Fibroblast of peridontal ligament (primary cell): ENCODE measurements at regions not wholly inside any gene's neighbourhood (a gene's known extent, or its start where the extent isn't known, plus 50 kb on each side); places are given as distances from the start of the nearest gene placed in this dataset.

Experiments used
- DNase-seq: peaks from one replicate; pipeline ENCODE4 v3.0.0-alpha.2; 2010; ENCODE audit errors: extremely low read depth

DNA sequence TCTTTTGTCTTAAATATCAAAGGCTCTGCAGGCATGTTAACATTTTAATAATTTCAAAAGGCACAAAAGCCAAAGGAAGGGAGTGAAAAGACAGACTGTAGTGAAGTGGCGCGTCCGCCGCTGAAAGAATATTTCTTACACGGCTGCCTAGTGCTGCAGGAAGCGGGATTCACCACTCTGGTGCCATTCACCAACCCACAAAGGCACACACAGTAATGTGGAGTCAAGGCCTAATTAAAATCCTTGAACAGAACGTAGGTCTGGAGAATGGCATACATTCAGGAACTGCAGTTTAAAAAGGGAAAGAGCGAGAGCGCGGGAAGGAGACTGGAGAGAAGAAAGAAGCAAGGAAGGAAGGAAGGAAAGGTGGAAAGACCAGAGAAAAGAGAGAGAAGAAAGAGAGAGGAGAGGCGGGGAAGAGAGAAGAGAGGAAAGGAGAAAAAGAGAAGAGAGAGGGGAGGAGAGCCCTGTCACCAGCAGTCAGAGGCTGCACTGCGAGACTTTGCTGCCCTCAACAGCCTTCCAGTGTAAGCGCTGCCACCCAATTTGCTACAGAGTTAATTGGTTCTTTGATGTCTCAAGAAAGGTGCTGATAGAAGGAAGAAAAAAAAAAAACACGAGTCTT, 554.0 kb downstream of the MDFIC start:
- no peak for DNase-seq

DNA sequence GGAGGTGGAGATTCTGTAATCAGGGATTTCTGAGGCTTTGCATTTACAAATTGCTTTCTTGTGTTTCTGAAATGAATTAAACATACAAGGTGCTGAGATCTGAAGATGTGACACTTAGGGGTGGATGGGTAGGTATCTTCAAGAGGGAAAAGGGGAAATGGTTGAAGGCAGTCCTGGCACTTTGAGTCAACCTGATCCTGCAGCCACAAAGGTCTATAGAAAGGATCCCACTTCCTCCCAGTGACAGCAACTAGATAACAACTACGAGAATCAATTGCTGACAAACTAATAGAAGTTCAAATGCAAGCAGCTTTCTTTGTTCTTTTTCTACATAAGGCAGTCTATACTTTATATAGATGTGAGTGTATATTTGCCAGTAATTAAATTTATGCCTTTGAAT, 553.3 kb downstream of the MDFIC start:
- DNase-seq = no peak

GRCh38 chr7:115474137-115474536, 552.2 kb downstream of the MDFIC start:
- no peak for DNase-seq

DNA sequence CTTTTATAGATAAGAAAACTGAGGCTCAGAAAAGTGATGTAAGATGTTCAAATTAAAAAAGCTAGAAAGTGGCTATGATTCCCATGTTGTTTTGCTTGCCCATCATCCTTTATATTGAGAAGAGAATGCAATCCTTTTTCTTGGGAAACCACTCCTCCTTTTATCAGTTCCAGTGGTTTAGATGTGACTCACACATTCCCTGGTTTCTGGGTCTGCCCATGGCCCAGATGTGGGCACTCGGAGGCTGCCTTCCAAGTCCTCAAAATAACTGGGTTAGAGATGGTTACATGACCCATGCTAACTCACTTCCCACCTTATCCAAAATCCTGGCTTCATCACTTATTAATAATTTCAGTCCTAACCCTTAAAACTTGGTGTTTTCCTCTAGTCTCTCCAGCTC, 550.0 kb downstream of the MDFIC start:
- DNase-seq = peak; percentile 57

DNA sequence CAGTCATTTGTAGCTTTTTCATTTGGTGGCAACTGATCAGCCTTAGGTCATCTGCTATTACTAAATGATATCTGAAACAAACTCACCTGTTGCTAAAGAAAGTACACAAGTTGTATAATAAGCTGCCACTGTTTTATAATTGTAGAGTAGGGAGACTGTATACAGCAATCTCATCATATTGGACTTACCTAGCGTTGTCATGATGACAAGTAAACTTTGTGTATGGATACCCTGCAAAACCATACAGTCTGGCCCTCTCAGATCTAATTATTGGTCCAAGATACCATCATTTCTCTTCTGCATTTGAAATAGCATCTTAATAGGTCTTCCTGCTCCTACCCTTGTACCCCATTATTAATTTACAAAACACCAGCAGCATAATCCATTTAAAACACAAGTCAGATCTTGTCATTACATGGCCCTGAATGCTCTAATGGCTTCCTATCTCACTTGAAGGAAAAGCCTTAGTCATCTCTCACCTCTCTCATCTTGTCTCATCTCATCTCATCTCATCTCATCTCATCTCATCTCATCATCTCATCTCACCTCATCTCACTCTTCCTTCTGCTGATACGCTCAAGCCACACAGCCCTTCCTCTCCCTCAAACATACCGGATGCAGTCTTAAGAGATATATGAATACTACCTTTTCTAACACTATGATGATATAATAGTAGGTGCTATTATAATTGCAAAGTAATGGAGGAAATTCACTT, 540.6 kb downstream of the MDFIC start:
- no peak for DNase-seq

DNA sequence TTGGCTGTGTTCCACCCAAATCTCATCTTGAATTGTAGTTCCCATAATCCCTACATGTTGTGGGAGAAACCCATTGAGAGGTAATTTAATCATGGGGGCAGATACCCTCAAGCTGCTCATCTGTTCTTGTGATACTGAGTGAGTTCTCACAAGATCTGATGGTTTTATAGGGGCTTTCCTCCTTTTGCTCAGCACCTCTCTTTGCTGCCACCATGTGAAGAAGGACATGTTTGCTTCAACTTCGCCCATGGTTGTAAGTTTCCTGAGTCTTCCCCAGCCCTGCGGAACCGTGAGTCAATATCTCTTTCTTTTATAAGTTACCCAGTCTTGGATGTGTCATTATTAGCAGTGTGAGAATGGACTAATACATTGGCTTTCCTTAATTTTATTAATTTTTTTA, 527.8 kb downstream of the MDFIC start:
- DNase-seq = no peak

GRCh38 chr7:115447495-115447894, 525.6 kb downstream of the MDFIC start:
- no peak for DNase-seq

GRCh38 chr7:115441033-115441432, 519.1 kb downstream of the MDFIC start:
- DNase-seq = no peak

DNA sequence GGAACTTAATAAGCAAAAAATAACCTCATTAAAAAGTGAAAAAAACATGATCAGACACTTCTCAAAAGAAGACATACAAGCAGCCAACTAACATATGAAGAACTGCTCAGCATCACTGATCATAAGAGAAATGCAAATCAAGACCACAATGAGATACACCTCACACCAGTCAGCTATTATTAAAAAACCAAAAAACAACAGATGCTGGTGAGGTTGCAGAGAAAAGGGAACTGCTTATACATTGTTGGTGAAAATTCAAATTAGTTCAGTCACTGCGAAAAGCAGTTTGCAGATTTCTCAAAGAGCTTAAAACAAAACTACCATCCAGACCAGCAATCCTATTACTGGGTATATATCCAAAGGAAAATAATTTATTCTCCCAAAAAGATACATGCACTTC, 513.3 kb downstream of the MDFIC start:
- DNase-seq = no peak

GRCh38 chr7:115429918-115430317, 508.0 kb downstream of the MDFIC start:
- no peak for DNase-seq

GRCh38 chr7:115417662-115418061, 495.8 kb downstream of the MDFIC start:
- no peak for DNase-seq

DNA sequence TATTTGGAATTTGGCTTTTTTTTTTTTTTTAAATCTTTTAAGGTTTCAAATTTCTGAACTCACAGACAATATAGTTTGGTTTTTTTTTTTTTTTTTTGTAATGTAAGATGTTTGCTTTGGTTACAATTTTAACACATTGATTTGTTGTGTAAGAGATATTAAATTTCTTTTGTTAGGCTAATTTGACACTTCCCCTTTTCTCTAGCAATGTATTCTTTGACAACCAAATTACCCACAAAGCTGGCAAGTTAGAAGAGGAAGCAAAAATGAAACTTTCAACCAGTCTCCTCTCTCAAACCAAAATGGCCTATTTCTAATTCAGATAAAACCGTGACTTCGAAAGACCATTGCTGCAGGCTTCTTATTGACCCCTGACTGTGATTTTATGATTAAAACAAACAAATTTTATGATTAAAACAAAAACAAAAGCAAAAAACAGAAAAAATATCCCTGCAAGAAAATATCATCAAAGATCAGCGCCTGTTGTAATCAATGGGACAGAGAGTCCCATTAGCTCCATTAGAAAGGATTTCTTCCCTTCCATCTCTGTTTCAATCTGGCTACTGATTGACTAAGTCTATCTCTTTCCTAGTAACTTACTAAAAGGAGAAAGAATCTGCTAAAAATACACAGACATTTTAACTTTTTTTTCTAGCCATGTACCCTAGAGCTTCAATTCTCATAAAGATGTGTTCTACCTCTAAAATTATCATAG, 489.2 kb downstream of the MDFIC start:
- no peak for DNase-seq

GRCh38 chr7:115410434-115410820, 488.5 kb downstream of the MDFIC start:
- no peak for DNase-seq

DNA sequence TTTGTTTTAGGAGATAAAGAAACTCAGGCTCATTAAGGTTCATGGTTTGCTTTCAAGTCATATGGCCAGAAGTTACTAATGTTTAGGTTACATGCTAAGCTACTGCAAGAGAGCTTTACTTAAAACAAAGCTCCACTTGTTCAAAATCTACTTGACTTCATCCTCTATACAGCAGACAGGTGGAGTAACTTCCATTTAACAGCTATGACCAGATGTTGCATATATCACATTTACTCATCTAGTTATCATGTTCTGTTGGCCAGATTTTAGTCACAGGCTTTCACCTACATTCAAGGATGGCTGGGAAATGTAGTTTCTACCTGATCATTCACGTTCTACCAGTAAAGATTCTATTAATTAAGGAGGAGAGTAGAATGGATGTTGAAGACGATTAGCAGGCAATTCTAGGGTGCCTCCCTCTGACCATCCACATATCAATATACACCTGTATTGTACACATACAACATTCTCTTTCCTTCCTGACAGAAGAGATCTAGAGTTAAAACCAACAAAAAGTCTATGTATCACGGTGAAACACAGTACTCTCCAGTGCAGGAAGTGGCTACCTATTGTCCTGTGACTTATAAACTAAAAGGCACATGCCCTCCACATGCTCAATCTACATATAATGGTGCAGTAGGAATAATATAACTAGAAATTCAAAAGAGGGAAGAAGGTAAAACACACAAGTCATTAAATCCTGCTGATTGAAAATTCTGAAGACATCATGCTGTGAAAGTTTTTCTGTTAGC, 488.0 kb downstream of the MDFIC start:
- no peak for DNase-seq

DNA sequence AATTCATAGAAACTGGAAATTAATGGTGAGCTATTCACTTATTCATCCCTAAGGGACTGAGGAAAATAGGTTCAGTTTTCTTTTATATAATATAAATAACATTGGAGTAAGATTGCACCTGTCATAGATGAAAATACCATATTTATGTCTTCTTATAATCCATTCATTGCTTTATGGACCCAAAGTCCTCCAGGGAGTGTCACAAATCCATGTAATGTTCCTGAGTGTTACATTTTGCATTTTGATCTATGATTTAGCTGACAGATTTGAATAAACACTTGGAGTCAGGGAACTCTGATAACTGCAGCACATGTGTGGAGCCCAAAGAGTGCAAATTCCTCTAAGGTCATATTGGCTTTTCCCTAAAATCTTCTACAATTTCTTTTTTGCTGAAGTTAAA, 484.3 kb downstream of the MDFIC start:
- DNase-seq = no peak

GRCh38 chr7:115387137-115387536, 465.2 kb downstream of the MDFIC start:
- DNase-seq = no peak

DNA sequence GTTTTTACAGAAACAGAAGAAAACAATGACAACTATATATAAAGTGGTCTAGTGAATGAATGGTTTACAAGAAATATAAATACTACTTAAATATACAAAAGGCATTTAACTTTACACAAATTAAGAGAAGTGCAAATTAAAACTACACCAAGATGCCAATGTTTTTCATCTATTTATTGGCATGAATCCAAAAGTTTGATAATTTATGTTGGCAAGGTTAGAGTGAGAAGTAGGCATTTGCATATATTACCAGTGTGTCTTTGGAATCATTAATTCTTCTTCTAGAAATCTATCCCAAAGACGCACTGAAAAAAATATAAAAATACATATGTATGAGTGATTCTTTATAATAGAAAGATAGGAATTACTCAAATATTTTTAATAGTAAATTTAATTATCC, 457.4 kb downstream of the MDFIC start:
- no peak for DNase-seq

DNA sequence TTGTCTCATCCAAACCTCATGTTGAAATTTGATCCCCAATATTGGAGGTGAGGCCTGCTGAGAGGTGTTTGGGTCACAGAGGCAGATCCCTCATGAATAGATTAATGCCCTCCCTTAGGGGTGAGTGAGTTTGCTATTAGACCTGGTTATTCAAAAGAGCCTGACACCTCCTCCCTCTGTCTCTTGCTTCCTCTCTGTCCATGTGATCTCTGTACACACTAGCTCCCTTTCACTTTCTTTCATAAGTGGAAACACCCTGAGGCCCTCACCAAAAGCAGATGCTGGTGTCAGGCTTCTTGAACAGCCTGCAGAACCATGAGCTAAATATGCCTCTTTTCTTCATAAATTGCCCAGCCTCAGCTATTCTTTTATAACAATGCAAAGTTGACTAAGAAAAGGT, 447.1 kb downstream of the MDFIC start:
- no peak for DNase-seq

DNA sequence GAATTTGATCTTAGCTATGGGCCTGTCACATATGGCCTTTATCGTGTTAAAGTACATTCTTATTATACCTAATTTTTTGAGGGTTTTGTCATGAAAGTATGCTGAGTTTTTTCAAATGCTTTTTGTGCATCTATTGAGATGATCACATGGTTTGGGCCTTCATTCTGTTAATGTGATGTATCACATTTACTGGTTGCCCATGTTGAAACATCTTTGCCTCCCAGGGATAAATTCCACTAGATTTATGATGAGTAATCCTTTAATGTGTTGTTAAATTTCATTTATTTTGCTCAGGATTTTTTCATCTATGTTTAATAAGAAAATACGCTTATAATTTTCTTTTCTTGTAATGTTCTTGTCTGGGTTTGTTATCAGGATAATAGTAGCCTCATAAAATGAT, 442.0 kb downstream of the MDFIC start:
- peak; percentile 48 for DNase-seq

GRCh38 chr7:115359955-115360354, 438.1 kb downstream of the MDFIC start:
- no peak for DNase-seq

DNA sequence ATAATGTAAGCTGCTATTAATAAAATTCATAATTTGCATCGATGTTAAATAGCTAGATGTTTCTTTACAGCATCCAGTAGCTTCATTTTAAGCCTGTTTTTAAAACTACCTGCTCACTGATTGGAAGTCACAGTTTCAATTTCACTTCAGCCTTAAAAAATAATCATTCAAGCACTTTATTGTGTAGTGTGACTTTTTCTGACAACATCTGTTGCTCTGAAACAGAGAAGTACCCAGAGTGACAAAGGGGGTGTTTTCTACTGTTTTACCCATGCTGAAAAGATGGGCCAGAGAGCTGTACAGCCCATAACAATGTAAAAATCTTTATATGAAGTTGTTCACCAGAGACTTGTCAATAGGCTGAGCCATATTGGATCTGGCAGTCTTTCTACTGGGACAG, 437.2 kb downstream of the MDFIC start:
- DNase-seq = no peak

- DNase-seq = no peak
Measured at GRCh38 chr7:115357703-115357999, 435.8 kb downstream of the MDFIC start.
